NOMO-1 treated with DMSO at 0.1 percent for 48 hours (cell line): ENCODE measurements at regions not wholly inside any gene's neighbourhood (a gene's known extent, or its start where the extent isn't known, plus 50 kb on each side); places are given as distances from the start of the nearest gene placed in this dataset.

Experiments
- DNase-seq: peaks from one replicate; lab custom pipeline; 2025; ENCODE audit not compliant: unreplicated experiment; lab: John Stamatoyannopoulos, UW

- no peak for DNase-seq
Measured at GRCh38 chr13:40316301-40316700, 350.1 kb downstream of the FOXO1 start.

- no peak for DNase-seq
Measured at GRCh38 chr13:40317980-40318327, 348.5 kb downstream of the FOXO1 start.

GRCh38 chr13:40318366-40318765 lies 348.1 kb downstream of the FOXO1 start:
- DNase-seq, result no peak

DNA sequence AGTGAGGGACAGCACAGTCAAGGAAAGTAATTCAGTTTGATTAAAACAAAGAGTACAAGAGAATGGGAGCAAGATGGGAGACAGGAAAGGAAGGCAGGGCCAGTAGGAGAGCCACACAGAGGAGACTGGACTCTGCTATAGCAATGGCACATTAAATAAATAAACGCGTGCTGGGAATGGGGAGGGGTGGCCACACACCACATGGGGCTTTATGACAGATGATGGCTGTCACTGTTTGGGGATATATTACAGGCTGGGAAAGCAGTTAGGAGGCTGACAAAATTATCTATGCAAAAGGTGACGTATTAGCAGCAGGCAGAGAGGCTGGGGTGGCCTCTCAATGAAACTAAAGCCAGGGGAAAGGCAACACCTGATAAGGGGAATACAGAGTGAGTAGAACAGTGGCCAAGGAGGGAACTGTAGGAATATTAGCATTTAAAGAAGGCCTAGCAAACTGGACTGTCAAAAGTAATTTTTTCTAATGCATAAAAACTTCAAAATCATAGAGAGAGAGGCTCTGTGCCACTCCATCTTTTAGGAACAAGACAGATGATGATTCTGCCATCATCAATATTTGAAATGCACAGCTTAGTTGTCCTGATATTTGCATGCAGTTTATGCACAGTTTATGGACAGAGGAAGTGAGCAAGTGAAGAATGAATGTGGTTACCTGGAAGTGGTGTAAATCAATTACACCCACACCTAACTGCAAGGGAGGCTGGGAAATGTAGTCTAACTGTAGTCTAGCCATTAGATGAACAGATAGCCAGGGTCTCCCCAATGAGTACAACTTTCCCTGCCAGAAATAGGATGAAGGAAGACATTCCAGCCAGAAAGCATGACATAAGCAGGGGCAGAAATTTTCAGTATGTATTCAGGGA lies 346.5 kb downstream of the FOXO1 start:
- DNase-seq, result no peak

GRCh38 chr13:40328091-40328490 lies 338.4 kb downstream of the FOXO1 start:
- DNase-seq, result no peak

- DNase-seq, result no peak
Measured at GRCh38 chr13:40329781-40330485, 336.5 kb downstream of the FOXO1 start.

DNA sequence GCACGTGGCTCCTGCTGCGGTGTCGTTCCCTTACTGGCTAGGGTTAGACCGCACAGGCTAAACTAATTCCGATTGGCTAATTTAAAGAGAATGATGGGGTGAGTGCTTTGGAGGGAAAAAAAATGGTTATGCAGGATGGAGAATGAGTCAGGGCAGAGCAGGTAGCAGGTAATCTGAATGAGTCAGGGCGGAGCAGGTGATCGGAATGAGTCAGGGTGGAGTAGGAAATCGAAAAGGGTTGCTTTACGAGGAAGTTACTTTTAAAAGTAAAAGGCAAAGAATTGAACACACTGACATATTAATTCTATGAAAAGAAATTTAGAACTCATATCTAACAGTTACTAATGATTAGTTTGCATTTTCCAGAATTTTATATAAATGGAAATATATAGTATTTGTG lies 335.5 kb downstream of the FOXO1 start:
- DNase-seq, result no peak

- DNase-seq, result no peak
Measured at GRCh38 chr13:40331802-40332201, 334.6 kb downstream of the FOXO1 start.

GRCh38 chr13:40333226-40333625 lies 333.2 kb downstream of the FOXO1 start:
- DNase-seq, result no peak

DNA sequence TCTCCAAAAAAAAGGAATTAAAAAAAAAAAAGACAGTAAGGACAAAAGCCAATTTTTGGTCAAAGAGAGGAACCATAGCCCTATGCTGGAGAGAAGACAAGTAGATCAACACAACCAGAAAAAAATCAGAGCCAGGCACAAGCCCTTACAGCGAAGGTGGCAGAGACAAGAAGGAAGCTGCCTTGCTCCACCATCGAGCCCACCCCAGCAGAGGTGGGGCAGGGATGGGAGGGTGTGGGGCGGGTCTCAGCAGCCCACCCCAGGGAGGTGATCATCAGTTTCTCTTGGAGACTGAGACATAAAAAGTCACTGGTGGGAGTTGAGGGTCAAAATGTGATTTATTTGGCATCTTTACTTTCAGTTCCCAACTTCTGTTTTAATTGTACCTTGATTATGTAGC lies 332.4 kb downstream of the FOXO1 start:
- DNase-seq, result no peak

DNA sequence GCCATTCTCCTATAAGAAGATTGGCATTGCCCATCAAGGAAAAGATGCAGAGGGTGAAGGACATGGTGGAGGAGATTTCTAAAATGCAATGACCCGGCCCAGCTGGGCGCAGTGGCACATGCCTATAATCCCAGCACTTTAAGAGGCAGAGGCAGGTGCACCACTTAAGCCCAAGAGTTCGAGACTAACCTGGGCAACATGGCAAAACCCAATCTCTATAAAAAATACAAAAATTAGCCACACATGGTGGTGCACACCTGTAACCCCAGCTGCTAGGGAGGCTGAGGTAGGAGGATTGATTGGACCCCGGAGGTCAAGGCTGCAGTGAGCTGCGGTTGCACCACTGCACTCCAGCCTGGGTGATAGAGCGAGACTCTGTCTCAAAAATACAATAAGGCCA lies 331.8 kb downstream of the FOXO1 start:
- DNase-seq, result no peak

GRCh38 chr13:40336228-40337221 lies 329.9 kb downstream of the FOXO1 start:
- no peak for DNase-seq

- no peak for DNase-seq
Measured at GRCh38 chr13:40337651-40338050, 328.8 kb downstream of the FOXO1 start.

DNA sequence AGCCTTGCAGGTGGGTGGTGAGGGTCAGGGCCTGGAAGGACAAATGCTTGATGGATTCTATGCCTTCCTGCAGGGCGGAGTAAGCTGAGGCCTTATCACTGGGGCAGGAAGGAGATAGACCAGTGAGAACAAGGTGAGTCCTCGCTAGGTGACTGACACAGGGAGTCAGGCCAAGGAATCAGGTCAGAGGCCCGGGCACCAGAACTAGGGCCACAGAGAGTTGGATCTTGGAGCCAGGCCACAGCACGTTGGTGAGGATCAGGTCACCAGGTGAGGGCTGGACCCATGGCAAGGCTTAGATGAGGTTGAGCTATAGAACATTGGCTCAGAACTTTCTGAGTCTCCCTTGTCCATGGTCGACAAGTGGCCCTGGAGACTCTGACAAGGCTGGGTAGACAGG lies 328.2 kb downstream of the FOXO1 start:
- no peak for DNase-seq

DNA sequence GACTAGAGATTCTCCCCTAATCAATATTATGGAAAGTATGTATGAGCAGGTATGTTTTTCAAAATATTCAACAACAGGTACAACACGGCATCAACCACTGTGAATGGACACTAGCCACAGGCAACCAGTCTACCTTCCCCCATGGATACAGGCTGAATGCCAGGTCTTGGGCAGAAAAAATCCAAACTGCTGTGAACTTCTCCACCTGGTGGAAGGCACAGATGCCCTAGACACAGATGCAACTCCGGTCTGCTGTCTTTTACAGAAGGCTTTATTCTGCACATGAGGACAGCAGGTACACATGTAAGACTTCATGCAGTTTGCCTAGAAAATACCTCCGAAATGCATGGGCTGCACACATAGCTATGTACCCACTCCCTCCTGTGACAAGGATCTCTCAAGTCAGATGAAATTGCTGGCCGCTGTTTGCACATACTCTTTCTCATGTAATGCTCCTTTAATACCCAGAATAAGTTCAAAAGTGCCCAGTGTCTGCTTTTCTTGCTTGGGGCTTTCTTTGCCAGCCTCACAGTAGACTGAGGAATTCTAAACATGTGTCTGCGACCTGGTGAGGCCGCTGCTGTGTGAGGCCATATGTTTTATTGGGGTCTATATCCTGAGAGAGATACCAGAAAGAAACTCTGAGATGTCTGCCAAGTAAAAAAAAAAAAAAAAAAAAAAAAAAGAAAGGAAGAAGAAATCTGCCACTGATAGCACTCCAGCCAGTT lies 325.9 kb downstream of the FOXO1 start:
- no peak for DNase-seq

DNA sequence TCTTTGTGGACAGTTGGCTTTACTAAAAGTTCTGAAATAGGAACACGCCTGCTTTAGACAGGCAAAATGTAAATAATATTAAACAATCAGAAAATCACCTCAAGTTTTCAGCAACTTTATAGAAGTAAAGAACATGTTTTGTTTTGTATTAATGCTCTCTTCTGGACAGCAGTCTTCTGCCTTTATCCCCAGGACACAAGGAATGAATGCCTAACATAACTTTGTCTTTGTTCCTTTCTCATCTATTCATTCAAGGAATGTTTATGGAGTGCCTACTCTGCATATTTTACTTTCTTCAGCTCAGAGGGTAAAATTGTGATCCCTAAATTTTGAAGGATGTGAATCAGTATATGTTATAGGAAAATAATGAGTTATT lies 325.4 kb downstream of the FOXO1 start:
- DNase-seq, result no peak

GRCh38 chr13:40341501-40341900 lies 324.9 kb downstream of the FOXO1 start:
- no peak for DNase-seq

DNA sequence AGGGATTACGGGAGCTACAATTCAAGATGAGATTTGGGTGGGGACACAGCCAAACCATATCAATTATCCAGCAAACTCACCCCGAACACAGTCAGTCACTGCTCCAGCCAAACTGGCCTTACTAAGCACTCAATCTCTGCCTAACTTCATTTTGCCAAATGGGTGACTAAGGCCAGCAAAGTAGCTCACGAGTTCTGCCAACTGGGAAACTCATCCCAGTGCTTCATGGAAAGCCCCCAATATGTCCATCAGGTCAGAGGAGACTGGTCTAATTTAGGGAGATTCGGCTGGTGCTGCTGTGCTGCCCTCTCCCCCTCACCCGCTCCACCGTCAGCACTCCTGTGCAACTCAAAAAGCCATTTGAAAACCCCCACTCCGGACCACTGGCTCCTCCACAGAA lies 324.0 kb downstream of the FOXO1 start:
- DNase-seq, result no peak

GRCh38 chr13:40342901-40343300 lies 323.5 kb downstream of the FOXO1 start:
- no peak for DNase-seq

DNA sequence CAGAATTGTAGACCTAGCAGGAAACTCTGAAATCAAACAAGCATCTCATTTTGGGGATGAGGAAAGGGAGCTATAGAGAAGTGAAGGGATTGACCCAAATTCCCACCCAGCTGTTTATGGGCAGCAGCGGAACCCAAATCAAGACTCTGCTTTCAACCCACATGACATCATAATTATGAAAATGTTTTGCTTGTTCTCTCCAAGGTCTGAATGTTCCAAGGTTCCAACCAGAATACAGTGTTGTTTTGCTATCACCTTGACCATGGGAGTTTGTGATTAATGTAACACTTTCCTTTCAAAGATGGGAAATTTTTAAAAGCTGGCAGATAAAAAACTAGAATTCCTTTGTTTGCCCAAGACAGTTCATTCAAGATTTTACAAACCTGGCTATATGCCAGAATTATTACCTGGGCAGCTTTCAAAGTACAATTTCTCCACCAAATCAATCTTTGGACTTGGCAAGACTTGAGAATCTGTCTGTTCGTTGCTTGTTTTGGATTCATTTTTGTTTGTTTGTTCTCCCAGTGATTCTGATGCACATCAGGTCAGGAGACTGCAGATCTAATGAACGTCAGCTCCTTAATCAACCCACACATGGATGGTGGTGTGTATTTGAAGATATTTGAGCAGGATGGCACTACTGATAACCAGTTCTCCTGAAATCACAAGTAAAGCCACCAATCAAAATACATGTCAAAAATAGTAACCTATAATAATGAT lies 322.7 kb downstream of the FOXO1 start:
- no peak for DNase-seq
